PFSK-1 (cell line): ENCODE measurements at regions not wholly inside any gene's neighbourhood (a gene's known extent, or its start where the extent isn't known, plus 50 kb on each side); places are given as distances from the start of the nearest gene placed in this dataset.

Experiments used
- FOXP2 ChIP-seq: optimal IDR thresholded peaks from 2 replicates; pipeline ENCODE3; 2011; ENCODE audit warnings: borderline replicate concordance, control low read depth, inconsistent platforms; ENCODE audit not compliant: insufficient read depth; ENCODE audit errors: extremely low read length, extremely low read depth
- POLR2AphosphoS5 ChIP-seq: IDR thresholded peaks from 2 replicates; pipeline ENCODE4 v1.6.1; 2012; ENCODE audit warnings: low read depth, mild to moderate bottlenecking, control low read depth, low read length, moderate library complexity
- SIN3A ChIP-seq: IDR thresholded peaks from 2 replicates; pipeline ENCODE4 v1.6.1; 2012; ENCODE audit warnings: mild to moderate bottlenecking, low read length, moderate library complexity, borderline replicate concordance; ENCODE audit not compliant: insufficient read depth
- TAF1 ChIP-seq: IDR thresholded peaks from 2 replicates; pipeline ENCODE4 v1.6.1; 2012; ENCODE audit warnings: low read length, control low read depth, borderline replicate concordance; ENCODE audit not compliant: insufficient read depth
- TF ChIP-seq, protein P1 (sequence below), 2 experiments: IDR thresholded peaks; 2 replicates each; pipeline versions ENCODE4 v1.6.1 to v1.8.0; 2011 to 2012; ENCODE audit warnings: low read depth in 2 of 2, low read length in 2 of 2, control low read depth in 1 of 2, inconsistent platforms in 1 of 2, mild to moderate bottlenecking in 1 of 2, moderate library complexity in 1 of 2; ENCODE audit not compliant: insufficient read depth in 1 of 2

DNA sequence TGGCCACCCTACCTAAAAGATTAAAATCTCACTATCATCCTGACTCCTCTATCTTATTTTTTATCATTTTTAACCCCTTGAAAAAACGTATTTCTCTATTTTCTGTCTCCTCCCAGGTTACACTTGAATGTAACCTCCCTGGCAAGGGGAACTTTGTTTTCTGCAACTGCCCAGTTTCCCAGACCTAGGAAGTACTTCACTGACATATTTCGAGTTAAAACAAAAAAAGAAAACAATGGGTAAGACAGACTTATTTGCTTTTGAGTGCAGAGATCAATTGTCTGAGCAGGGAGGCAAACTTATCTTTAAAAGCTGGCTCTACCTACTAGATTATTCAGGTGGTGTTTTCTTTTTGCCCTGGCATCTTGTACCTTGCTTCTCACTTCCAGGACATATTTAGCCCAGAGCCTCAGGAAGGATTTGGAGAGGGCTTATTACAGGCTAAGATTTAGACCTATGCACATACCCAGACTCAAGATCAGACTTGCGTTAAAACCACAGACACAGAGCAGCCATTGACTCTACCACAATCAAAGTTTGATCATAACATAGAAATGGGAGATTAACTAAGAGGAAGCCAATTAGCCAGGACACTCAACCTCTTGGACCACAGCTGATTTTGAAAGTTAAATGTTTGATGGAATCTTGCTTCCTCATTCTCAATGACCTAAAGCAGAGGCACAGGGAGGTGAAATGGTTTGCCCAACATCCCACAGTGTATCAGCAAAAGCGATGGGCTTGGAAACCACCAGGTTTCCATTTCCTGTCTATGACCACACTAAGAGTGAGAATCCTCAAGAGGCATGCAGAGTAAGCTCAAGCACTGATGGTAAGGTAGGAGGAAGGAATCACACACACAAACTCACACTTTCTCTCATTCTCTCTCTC lies 169.5 kb upstream of the THBS1 start:
- TF ChIP-seq, protein P1, sequence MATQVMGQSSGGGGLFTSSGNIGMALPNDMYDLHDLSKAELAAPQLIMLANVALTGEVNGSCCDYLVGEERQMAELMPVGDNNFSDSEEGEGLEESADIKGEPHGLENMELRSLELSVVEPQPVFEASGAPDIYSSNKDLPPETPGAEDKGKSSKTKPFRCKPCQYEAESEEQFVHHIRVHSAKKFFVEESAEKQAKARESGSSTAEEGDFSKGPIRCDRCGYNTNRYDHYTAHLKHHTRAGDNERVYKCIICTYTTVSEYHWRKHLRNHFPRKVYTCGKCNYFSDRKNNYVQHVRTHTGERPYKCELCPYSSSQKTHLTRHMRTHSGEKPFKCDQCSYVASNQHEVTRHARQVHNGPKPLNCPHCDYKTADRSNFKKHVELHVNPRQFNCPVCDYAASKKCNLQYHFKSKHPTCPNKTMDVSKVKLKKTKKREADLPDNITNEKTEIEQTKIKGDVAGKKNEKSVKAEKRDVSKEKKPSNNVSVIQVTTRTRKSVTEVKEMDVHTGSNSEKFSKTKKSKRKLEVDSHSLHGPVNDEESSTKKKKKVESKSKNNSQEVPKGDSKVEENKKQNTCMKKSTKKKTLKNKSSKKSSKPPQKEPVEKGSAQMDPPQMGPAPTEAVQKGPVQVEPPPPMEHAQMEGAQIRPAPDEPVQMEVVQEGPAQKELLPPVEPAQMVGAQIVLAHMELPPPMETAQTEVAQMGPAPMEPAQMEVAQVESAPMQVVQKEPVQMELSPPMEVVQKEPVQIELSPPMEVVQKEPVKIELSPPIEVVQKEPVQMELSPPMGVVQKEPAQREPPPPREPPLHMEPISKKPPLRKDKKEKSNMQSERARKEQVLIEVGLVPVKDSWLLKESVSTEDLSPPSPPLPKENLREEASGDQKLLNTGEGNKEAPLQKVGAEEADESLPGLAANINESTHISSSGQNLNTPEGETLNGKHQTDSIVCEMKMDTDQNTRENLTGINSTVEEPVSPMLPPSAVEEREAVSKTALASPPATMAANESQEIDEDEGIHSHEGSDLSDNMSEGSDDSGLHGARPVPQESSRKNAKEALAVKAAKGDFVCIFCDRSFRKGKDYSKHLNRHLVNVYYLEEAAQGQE (IDR thresholded peaks at IDR 0.05; ENCODE audit: insufficient read depth in 1 of 2, low read depth in 2 of 2, low read length in 2 of 2) = no peak
- TF ChIP-seq TAF1 (no peak), POLR2AphosphoS5 (no peak), SIN3A (no peak), FOXP2 (no peak)
